GM18498 (cell line): ENCODE measurements at regions not wholly inside any gene's neighbourhood (a gene's known extent, or its start where the extent isn't known, plus 50 kb on each side); places are given as distances from the start of the nearest gene placed in this dataset.

Experiments
- ATAC-seq: cut with Tn5 transposase; IDR thresholded peaks from one replicate; pipeline ENCODE4 v1.9.1; 2021; ENCODE audit warnings: mild to moderate bottlenecking, moderate library complexity; ENCODE audit not compliant: unreplicated experiment

DNA sequence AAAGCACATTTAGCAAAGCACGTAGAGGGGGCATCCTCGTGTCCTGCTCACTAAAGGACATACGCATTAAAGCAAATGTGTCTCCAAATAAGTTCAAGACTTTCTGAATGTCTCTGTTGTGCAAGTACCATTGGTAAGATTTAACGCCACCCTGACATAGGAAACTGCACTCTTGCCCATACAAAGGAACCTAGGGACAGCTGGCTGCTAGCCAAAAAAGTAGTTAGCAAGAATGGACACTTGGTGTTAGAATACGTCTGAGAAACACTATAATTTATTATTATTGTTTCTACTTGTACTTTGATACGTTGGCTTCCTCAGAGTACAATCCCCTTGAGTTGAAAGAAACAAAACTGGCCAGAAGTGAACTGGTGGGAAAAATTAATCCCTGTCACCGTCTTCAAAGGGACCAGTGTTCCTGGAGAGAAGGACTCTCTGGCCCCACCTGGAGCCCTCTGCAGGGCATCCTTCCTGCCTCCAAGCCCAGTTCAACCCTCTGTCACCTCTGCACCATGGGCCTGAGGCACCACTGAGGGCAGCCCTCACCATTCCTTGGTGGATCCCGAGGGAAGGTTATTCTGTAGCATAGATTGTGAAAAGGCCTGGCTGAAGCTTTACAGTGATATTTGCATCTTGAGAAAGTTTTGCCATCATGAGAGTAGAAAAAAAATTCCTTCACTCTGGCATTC lies 51.4 kb upstream of the APCDD1 start:
- no peak for ATAC-seq

DNA sequence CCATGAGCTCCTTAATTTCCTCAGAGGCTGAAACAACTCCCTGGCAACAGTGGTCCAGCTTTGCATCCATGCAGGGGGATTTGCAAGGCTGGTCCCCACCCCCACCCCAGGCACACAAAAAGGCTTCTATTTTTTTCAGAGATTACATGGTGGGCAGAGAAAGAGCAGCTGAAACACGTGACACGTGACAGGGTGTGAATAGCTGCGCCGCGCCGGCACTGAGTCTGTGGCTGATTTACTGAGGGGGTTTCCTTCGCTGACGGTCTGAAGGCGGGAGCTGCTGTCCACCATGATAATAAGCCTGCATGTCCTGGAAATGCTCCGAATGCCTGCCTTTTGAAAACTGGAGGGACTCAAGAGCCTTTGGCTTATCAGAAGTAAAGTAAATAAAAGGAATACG lies 50.7 kb upstream of the APCDD1 start:
- ATAC-seq, result no peak

DNA sequence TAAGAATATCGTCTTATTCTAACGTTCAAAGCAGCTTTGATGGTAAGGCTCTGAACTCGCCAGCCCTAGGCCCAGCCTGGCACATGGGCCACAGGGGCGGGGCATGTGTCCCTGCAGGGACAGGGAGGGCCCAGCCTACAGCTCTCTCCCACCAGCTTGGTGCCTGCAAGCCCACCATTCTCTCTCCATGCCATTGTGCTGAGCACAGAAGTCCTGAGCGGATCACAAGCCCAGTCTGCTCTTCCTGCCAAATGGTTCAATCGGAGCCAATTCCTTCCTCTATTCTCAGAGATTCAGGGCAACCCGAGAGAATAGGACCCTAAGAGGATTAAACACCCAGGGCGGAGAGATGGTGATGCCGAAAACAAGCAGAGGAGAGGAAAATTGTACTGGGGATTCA lies 50.3 kb upstream of the APCDD1 start:
- ATAC-seq, result no peak
